DND-41 (cell line): ENCODE measurements at regions not wholly inside any gene's neighbourhood (a gene's known extent, or its start where the extent isn't known, plus 50 kb on each side); places are given as distances from the start of the nearest gene placed in this dataset.

ENCODE experiments used
- ATAC-seq: fragments of 200-7000 bp; cut with Tn5 transposase; 3 replicates; pipeline ENCODE4 v1.9.1; 2021; ENCODE audit warnings: low read depth; ENCODE audit not compliant: insufficient read depth
- DNase-seq: peaks from one replicate; pipeline ENCODE4 v3.0.0-alpha.2; 2020
- H2AFZ ChIP-seq: 2 replicates; pipeline ENCODE4 v1.6.0; 2012; ENCODE audit warnings: low read depth, low read length
- H3K27ac ChIP-seq: 2 replicates; pipeline ENCODE4 v1.5.1; 2012; ENCODE audit warnings: low read length, inconsistent platforms
- H3K27me3 ChIP-seq: fragments of 200-600 bp; sonication (generic); 2 replicates; pipeline ENCODE4 v1.6.0; 2012; ENCODE audit warnings: low read length, mild to moderate bottlenecking, inconsistent platforms; ENCODE audit not compliant: insufficient read depth, poor library complexity
- H3K36me3 ChIP-seq: 2 replicates; pipeline ENCODE4 v1.5.1; 2012; ENCODE audit warnings: low read length, inconsistent platforms; ENCODE audit not compliant: insufficient read depth
- H3K4me1 ChIP-seq: 2 replicates; pipeline ENCODE4 v1.5.1; 2012; ENCODE audit warnings: mild to moderate bottlenecking, low read length; ENCODE audit not compliant: insufficient read depth
- H3K4me2 ChIP-seq: 2 replicates; pipeline ENCODE4 v1.6.0; 2012; ENCODE audit warnings: mild to moderate bottlenecking, moderate library complexity, low read length, inconsistent platforms; ENCODE audit not compliant: insufficient read depth
- H3K4me3 ChIP-seq, 2 experiments: fragments of 200-600 bp in 1 of 2; shearing (Covaris generic) in 1 of 2; 2 replicates each; pipeline ENCODE4 v1.5.1; 2012 to 2016; ENCODE audit warnings: inconsistent platforms in 2 of 2, low read length in 2 of 2, mild to moderate bottlenecking in 2 of 2, low read depth in 1 of 2, moderate library complexity in 1 of 2
- H3K79me2 ChIP-seq: 2 replicates; pipeline ENCODE4 v1.6.0; 2012; ENCODE audit warnings: low read length, inconsistent platforms; ENCODE audit not compliant: insufficient read depth
- H3K9ac ChIP-seq: 2 replicates; pipeline ENCODE4 v1.6.0; 2012; ENCODE audit warnings: low read depth, mild to moderate bottlenecking, inconsistent platforms, low read length, moderate library complexity
- H3K9me3 ChIP-seq: 2 replicates; pipeline ENCODE4 v1.5.1; 2012; ENCODE audit warnings: low read length, moderate library complexity, mild to moderate bottlenecking, inconsistent platforms; ENCODE audit not compliant: insufficient read depth, severe bottlenecking
- H4K20me1 ChIP-seq: 2 replicates; pipeline ENCODE4 v1.6.0; 2012; ENCODE audit warnings: low read length; ENCODE audit not compliant: insufficient read depth
- CTCF ChIP-seq: IDR thresholded peaks from 2 replicates; pipeline ENCODE4 v1.5.1; 2012; ENCODE audit warnings: borderline replicate concordance, low read length, moderate library complexity, mild to moderate bottlenecking; ENCODE audit not compliant: poor library complexity, severe bottlenecking; ENCODE audit errors: extremely low read depth
- EZH2 ChIP-seq: IDR thresholded peaks from 3 replicates; pipeline ENCODE4 v1.6.1; 2012; ENCODE audit warnings: borderline replicate concordance, low read depth, mild to moderate bottlenecking, moderate library complexity, low read length, inconsistent platforms; ENCODE audit not compliant: severe bottlenecking

GRCh38 chr6:16035488-16036080 lies 93.3 kb upstream of the MYLIP start:
- ATAC-seq, result no peak
- Histone ChIP-seq H3K27me3 (no peaks in the 10 kb centered on the region), H3K4me2 (no peak overlapping the region), H3K9me3 (peaks cover 15% of the 10 kb centered on the region), H3K79me2 (no peaks in the 10 kb centered on the region), H3K4me1 (no peaks in the 10 kb centered on the region), H3K36me3 (no peaks in the 10 kb centered on the region), H3K27ac (no peak overlapping the region), H3K4me3 (no peak overlapping the region), H2AFZ (no peak overlapping the region), H3K9ac (no peak overlapping the region), H4K20me1 (no peaks in the 10 kb centered on the region)
- TF ChIP-seq CTCF (no peak), EZH2 (no peak)
- no peak for DNase-seq

- no peaks in the 10 kb centered on the region for H3K36me3 ChIP-seq
- H3K4me1 ChIP-seq, result no peaks in the 10 kb centered on the region
- DNase-seq, result no peak
- H3K27ac ChIP-seq, result no peak overlapping the region
- no peak for ATAC-seq
- no peaks in the 10 kb centered on the region for H3K79me2 ChIP-seq
- no peaks in the 10 kb centered on the region for H3K27me3 ChIP-seq
- no peak overlapping the region for H2AFZ ChIP-seq
- no peak overlapping the region for H3K4me2 ChIP-seq
- no peak overlapping the region for H3K4me3 ChIP-seq
- H4K20me1 ChIP-seq, result no peaks in the 10 kb centered on the region
- H3K9me3 ChIP-seq, result peaks cover 15% of the 10 kb centered on the region
- H3K9ac ChIP-seq, result no peak overlapping the region
- no peak for TF ChIP-seq EZH2
- no peak for TF ChIP-seq CTCF
Observed at GRCh38 chr6:16033214-16033613, 95.7 kb upstream of the MYLIP start.

GRCh38 chr6:16031278-16031981 lies 97.5 kb upstream of the MYLIP start:
- no peak for TF ChIP-seq EZH2
- no peak for TF ChIP-seq CTCF
- DNase-seq, result no peak
- no peak overlapping the region for H3K4me2 ChIP-seq
- no peak overlapping the region for H3K4me3 ChIP-seq
- no peak overlapping the region for H3K9ac ChIP-seq
- H3K4me1 ChIP-seq, result no peaks in the 10 kb centered on the region
- no peaks in the 10 kb centered on the region for H3K27me3 ChIP-seq
- no peaks in the 10 kb centered on the region for H3K36me3 ChIP-seq
- peaks cover 15% of the 10 kb centered on the region for H3K9me3 ChIP-seq
- ATAC-seq, result no peak
- H2AFZ ChIP-seq, result no peak overlapping the region
- no peak overlapping the region for H3K27ac ChIP-seq
- no peaks in the 10 kb centered on the region for H4K20me1 ChIP-seq
- no peaks in the 10 kb centered on the region for H3K79me2 ChIP-seq
